ENCODE measurements at regions not wholly inside any gene's neighbourhood (a gene's known extent, or its start where the extent isn't known, plus 50 kb on each side); places are given as distances from the start of the nearest gene placed in this dataset.

DNA sequence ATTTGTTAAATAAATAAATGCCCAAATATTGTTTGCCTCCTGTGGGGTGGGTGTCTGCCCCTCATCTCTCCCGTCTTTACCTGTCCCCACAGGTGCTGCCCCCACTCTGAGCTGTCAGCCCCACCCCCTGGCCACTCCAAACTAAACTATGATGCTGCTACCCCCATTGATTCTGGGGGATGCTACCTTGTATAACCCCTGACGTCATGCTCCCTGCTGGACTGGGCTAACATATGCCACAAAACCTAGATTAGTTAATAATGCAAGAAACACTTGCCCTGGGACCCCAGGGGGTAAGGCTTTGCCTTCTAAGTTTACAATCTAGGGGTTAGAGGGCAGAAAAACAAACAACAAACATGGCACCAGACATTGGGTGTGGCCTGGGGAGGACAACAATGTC lies 58.6 kb downstream of the MSX1 start:
- Histone ChIP-seq H3K27ac (ENCODE audit: extremely low read depth, low read depth, low read length) (no peak overlapping the region), H3K4me1 (ENCODE audit: control insufficient read depth, insufficient read depth, low read length) (no peaks in the 10 kb centered on the region), H3K36me3 (ENCODE audit: control insufficient read depth in 2 of 2, insufficient read depth in 1 of 2, low read length in 2 of 2) (no peaks in the 10 kb centered on the region), H3K4me3 (ENCODE audit: low read depth, low read length) (no peak overlapping the region), H3K9me3 (ENCODE audit: control insufficient read depth, insufficient read depth, low read depth, low read length) (no peaks in the 10 kb centered on the region)
- ChIA-PET CTCF (no interaction called here), POLR2A (no interaction called here)
- TF ChIP-seq GLIS1 (tag by site-specific recombination; IDR thresholded peaks at IDR 0.05) = peak; percentile 36
- no peak for TF ChIP-seq RBAK (tag by site-specific recombination; IDR thresholded peaks at IDR 0.05)

DNA sequence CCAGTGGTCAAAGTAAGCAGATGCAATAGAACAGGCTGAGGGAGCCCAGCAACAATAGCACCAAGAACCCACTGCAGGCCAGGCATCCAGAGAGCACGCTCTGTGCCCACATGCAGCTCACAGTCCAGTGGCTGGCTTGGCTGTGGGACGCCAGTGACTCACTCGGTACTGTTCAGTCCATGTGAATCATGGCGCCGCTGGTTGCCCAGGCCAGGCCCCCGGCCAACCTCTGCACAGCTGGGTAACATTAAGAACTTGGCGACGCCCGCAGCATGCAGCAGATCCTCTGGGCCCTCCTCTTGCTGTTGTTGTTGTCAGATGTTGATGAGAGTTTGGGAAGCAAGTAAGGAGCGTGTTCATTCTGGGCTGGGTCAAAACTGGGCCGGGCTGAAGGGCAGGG lies 60.5 kb downstream of the MSX1 start:
- no peaks in the 10 kb centered on the region for H3K4me1 ChIP-seq (ENCODE audit: control insufficient read depth, insufficient read depth, low read length)
- TF ChIP-seq ZNF777 (tag by site-specific recombination; IDR thresholded peaks at IDR 0.05; ENCODE audit: borderline replicate concordance) (no peak), ZBTB8A (tag by site-specific recombination; IDR thresholded peaks at IDR 0.05) (no peak), ZNF701 (tag by site-specific recombination; IDR thresholded peaks at IDR 0.05) (no peak), ZNF140 (tag by site-specific recombination; IDR thresholded peaks at IDR 0.05) (no peak), KLF1 (tag by site-specific recombination; IDR thresholded peaks at IDR 0.05) (no peak), ZNF707 (tag by site-specific recombination; IDR thresholded peaks at IDR 0.05) (no peak), REPIN1 (tag by site-specific recombination; IDR thresholded peaks at IDR 0.05; ENCODE audit: low read depth) (no peak), ZNF596 (tag by site-specific recombination; IDR thresholded peaks at IDR 0.05) (no peak), ZNF837 (tag by site-specific recombination; IDR thresholded peaks at IDR 0.05) (no peak)
- TF ChIP-seq, protein P1, sequence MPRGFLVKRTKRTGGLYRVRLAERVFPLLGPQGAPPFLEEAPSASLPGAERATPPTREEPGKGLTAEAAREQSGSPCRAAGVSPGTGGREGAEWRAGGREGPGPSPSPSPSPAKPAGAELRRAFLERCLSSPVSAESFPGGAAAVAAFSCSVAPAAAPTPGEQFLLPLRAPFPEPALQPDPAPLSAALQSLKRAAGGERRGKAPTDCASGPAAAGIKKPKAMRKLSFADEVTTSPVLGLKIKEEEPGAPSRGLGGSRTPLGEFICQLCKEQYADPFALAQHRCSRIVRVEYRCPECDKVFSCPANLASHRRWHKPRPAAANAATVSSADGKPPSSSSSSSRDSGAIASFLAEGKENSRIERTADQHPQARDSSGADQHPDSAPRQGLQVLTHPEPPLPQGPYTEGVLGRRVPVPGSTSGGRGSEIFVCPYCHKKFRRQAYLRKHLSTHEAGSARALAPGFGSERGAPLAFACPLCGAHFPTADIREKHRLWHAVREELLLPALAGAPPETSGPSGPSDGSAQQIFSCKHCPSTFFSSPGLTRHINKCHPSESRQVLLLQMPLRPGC (tag by site-specific recombination; IDR thresholded peaks at IDR 0.05) = no peak
- TF ChIP-seq, protein P2, sequence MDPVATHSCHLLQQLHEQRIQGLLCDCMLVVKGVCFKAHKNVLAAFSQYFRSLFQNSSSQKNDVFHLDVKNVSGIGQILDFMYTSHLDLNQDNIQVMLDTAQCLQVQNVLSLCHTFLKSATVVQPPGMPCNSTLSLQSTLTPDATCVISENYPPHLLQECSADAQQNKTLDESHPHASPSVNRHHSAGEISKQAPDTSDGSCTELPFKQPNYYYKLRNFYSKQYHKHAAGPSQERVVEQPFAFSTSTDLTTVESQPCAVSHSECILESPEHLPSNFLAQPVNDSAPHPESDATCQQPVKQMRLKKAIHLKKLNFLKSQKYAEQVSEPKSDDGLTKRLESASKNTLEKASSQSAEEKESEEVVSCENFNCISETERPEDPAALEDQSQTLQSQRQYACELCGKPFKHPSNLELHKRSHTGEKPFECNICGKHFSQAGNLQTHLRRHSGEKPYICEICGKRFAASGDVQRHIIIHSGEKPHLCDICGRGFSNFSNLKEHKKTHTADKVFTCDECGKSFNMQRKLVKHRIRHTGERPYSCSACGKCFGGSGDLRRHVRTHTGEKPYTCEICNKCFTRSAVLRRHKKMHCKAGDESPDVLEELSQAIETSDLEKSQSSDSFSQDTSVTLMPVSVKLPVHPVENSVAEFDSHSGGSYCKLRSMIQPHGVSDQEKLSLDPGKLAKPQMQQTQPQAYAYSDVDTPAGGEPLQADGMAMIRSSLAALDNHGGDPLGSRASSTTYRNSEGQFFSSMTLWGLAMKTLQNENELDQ (tag by site-specific recombination; IDR thresholded peaks at IDR 0.05; ENCODE audit: low read depth) = no peak
- ChIA-PET POLR2A (no interaction called here), CTCF (no interaction called here)
- H3K36me3 ChIP-seq (ENCODE audit: control insufficient read depth in 2 of 2, insufficient read depth in 1 of 2, low read length in 2 of 2) = no peaks in the 10 kb centered on the region
- no peak overlapping the region for H3K4me3 ChIP-seq (ENCODE audit: low read depth, low read length)
- no peaks in the 10 kb centered on the region for H3K9me3 ChIP-seq (ENCODE audit: control insufficient read depth, insufficient read depth, low read depth, low read length)
- H3K27ac ChIP-seq (ENCODE audit: extremely low read depth, low read depth, low read length) = no peak overlapping the region

DNA sequence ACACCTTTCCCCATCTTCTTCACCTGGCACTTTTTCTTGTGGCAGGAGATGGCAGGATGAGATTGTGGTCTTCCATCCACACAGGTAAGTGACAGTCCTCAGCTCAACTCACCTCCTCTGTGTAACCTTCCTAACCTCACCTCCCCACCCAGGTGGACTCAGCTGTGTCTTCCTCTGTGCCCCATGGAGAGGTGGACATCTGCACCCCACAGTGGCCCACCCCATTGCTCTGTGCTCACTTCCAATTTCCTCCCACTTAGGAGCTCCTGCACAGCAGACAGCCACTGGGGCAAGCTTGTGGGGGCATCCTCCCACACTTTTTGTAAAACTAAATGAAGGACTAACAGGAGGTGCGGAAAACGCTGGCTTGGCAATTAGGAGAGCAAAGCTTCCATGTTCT lies 61.6 kb downstream of the MSX1 start:
- Histone ChIP-seq H3K4me1 (ENCODE audit: control insufficient read depth, insufficient read depth, low read length) (no peaks in the 10 kb centered on the region), H3K9me3 (ENCODE audit: control insufficient read depth, insufficient read depth, low read depth, low read length) (no peaks in the 10 kb centered on the region), H3K36me3 (ENCODE audit: control insufficient read depth in 2 of 2, insufficient read depth in 1 of 2, low read length in 2 of 2) (no peaks in the 10 kb centered on the region), H3K4me3 (ENCODE audit: low read depth, low read length) (no peak overlapping the region), H3K27ac (ENCODE audit: extremely low read depth, low read depth, low read length) (no peak overlapping the region)
- TF ChIP-seq ZNF596 (tag by site-specific recombination; IDR thresholded peaks at IDR 0.05) = no peak
- no peak for TF ChIP-seq OVOL3 (tag by site-specific recombination; IDR thresholded peaks at IDR 0.05)
- no peak for TF ChIP-seq ZNF585B (tag by site-specific recombination; IDR thresholded peaks at IDR 0.05)
- TF ChIP-seq ZNF239 (tag by site-specific recombination; IDR thresholded peaks at IDR 0.05) = no peak
- POLR2A ChIA-PET = no interaction called here
- CTCF ChIA-PET = interaction anchor here (0.6 kb wide), 1 partner anchor 402 kb away, joined by 4 read pairs; no protein-coding TSS in a partner anchor

DNA sequence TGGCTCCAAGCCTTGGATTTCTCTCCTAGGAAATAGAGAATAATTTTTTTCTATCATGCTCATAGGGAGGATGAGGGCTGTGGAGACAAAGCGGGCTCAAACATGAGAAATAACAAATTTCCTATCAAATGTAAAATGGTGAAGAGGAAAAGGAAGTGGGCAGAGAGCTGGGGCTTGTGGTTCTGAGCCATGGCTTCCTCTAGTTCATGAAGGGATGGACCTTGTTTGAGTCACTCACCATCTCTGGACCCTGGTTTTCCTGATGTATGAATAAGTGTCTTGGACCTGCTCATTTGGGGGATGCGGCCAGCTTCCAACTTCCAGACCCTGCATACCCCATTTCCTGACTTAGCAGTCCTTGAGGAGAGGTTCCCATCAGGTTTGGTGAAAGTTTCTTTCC lies 63.0 kb downstream of the MSX1 start:
- ChIA-PET POLR2A (no interaction called here), CTCF (no interaction called here)
- H3K36me3 ChIP-seq (ENCODE audit: control insufficient read depth in 2 of 2, insufficient read depth in 1 of 2, low read length in 2 of 2) = no peaks in the 10 kb centered on the region
- no peak overlapping the region for H3K27ac ChIP-seq (ENCODE audit: extremely low read depth, low read depth, low read length)
- H3K4me1 ChIP-seq (ENCODE audit: control insufficient read depth, insufficient read depth, low read length) = no peaks in the 10 kb centered on the region
- H3K9me3 ChIP-seq (ENCODE audit: control insufficient read depth, insufficient read depth, low read depth, low read length) = no peaks in the 10 kb centered on the region
- H3K4me3 ChIP-seq (ENCODE audit: low read depth, low read length) = no peak overlapping the region
- TF ChIP-seq ZNF426 (tag by site-specific recombination; IDR thresholded peaks at IDR 0.05) (no peak), YY1 (tag by site-specific recombination; IDR thresholded peaks at IDR 0.05) (no peak), ZNF394 (tag by site-specific recombination; IDR thresholded peaks at IDR 0.05; ENCODE audit: borderline replicate concordance) (no peak)
- TF ChIP-seq, protein P3, sequence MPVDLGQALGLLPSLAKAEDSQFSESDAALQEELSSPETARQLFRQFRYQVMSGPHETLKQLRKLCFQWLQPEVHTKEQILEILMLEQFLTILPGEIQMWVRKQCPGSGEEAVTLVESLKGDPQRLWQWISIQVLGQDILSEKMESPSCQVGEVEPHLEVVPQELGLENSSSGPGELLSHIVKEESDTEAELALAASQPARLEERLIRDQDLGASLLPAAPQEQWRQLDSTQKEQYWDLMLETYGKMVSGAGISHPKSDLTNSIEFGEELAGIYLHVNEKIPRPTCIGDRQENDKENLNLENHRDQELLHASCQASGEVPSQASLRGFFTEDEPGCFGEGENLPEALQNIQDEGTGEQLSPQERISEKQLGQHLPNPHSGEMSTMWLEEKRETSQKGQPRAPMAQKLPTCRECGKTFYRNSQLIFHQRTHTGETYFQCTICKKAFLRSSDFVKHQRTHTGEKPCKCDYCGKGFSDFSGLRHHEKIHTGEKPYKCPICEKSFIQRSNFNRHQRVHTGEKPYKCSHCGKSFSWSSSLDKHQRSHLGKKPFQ (tag by site-specific recombination; IDR thresholded peaks at IDR 0.05) = no peak
- TF ChIP-seq, protein P4, sequence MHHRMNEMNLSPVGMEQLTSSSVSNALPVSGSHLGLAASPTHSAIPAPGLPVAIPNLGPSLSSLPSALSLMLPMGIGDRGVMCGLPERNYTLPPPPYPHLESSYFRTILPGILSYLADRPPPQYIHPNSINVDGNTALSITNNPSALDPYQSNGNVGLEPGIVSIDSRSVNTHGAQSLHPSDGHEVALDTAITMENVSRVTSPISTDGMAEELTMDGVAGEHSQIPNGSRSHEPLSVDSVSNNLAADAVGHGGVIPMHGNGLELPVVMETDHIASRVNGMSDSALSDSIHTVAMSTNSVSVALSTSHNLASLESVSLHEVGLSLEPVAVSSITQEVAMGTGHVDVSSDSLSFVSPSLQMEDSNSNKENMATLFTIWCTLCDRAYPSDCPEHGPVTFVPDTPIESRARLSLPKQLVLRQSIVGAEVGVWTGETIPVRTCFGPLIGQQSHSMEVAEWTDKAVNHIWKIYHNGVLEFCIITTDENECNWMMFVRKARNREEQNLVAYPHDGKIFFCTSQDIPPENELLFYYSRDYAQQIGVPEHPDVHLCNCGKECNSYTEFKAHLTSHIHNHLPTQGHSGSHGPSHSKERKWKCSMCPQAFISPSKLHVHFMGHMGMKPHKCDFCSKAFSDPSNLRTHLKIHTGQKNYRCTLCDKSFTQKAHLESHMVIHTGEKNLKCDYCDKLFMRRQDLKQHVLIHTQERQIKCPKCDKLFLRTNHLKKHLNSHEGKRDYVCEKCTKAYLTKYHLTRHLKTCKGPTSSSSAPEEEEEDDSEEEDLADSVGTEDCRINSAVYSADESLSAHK (tag by site-specific recombination; IDR thresholded peaks at IDR 0.05) = no peak
